Keratinocyte (primary cell): ENCODE measurements at regions not wholly inside any gene's neighbourhood (a gene's known extent, or its start where the extent isn't known, plus 50 kb on each side); places are given as distances from the start of the nearest gene placed in this dataset.

Experiments
- DNase-seq: peaks from one replicate; pipeline ENCODE4 v3.0.0-alpha.2; 2011; ENCODE audit warnings: low read depth, missing footprints, low spot score
- FAIRE-seq: peaks from 2 replicates; lab custom pipeline; 2011; peaks lifted over from hg19 to GRCh38; lab: Jason Lieb, UNC
- H2AFZ ChIP-seq: 2 replicates; pipeline ENCODE4 v1.6.0; 2012; ENCODE audit warnings: low read length, control low read depth, inconsistent platforms; ENCODE audit not compliant: control insufficient read depth
- H3K27ac ChIP-seq: 2 replicates; pipeline ENCODE4 v1.5.1; 2011; ENCODE audit warnings: low read length; ENCODE audit not compliant: control insufficient read depth, insufficient read depth
- H3K27me3 ChIP-seq: 3 replicates; pipeline ENCODE4 v1.6.0; 2011; ENCODE audit warnings: low read length; ENCODE audit not compliant: control insufficient read depth, insufficient read depth; ENCODE audit errors: extremely low read depth
- H3K36me3 ChIP-seq, 2 experiments: 2 replicates in 1 of 2; 3 replicates in 1 of 2; pipeline ENCODE4 v1.5.1; 2011; ENCODE audit warnings: low read length in 2 of 2, mild to moderate bottlenecking in 1 of 2; ENCODE audit not compliant: control insufficient read depth in 2 of 2, insufficient read depth in 2 of 2; ENCODE audit errors: extremely low read depth in 1 of 2
- H3K4me1 ChIP-seq: 3 replicates; pipeline ENCODE4 v1.5.1; 2011; ENCODE audit warnings: low read length; ENCODE audit not compliant: control insufficient read depth, insufficient read depth; ENCODE audit errors: extremely low read depth
- H3K4me2 ChIP-seq: 3 replicates; pipeline ENCODE4 v1.6.0; 2011; ENCODE audit warnings: low read depth, low read length; ENCODE audit not compliant: control insufficient read depth, insufficient read depth; ENCODE audit errors: extremely low read depth
- H3K4me3 ChIP-seq, 3 experiments: fragments of 200-600 bp in 1 of 3; sonication (generic) in 1 of 3; 2 replicates in 2 of 3; 3 replicates in 1 of 3; pipeline ENCODE4 v1.5.1; 2011 to 2016; ENCODE audit warnings: low read length in 3 of 3, mild to moderate bottlenecking in 3 of 3, control low read depth in 2 of 3, inconsistent platforms in 1 of 3, low read depth in 1 of 3, mixed read lengths in 1 of 3, mixed run types in 1 of 3, moderate library complexity in 1 of 3; ENCODE audit not compliant: control insufficient read depth in 2 of 3, insufficient read depth in 2 of 3; ENCODE audit errors: extremely low read depth in 1 of 3
- H3K79me2 ChIP-seq: 2 replicates; pipeline ENCODE4 v1.6.0; 2012; ENCODE audit warnings: low read length; ENCODE audit not compliant: control insufficient read depth, insufficient read depth
- H3K9ac ChIP-seq: 3 replicates; pipeline ENCODE4 v1.6.0; 2011; ENCODE audit warnings: low read length; ENCODE audit not compliant: control insufficient read depth, insufficient read depth; ENCODE audit errors: extremely low read depth
- H3K9me1 ChIP-seq: 3 replicates; pipeline ENCODE4 v1.6.0; 2011; ENCODE audit warnings: low read length; ENCODE audit not compliant: control insufficient read depth, insufficient read depth; ENCODE audit errors: extremely low read depth
- H3K9me3 ChIP-seq: 2 replicates; pipeline ENCODE4 v1.5.1; 2012; ENCODE audit warnings: low read depth, low read length; ENCODE audit not compliant: control insufficient read depth
- H4K20me1 ChIP-seq: 3 replicates; pipeline ENCODE4 v1.6.0; 2011; ENCODE audit warnings: low read length; ENCODE audit not compliant: control insufficient read depth, insufficient read depth; ENCODE audit errors: extremely low read depth
- EZH2 ChIP-seq: IDR thresholded peaks from one replicate; pipeline ENCODE4 v1.6.1; 2012; ENCODE audit warnings: inconsistent platforms, mild to moderate bottlenecking, low read length, moderate library complexity
- dilution Hi-C: fragments of 300-500 bp; cut with MboI; formaldehyde crosslinking; loops from one replicate; pipeline ENCODE4 v1.7.0; 2020; ENCODE audit warnings: low sequenced_read_pairs; ENCODE audit not compliant: extremely low pct_ligation_motif_present
- TF ChIP-seq, protein P1 (sequence below), 3 experiments: IDR thresholded peaks in 1 of 3; conservative IDR thresholded peaks in 1 of 3; optimal IDR thresholded peaks in 1 of 3; 2 replicates in 2 of 3; 3 replicates in 1 of 3; pipeline versions ENCODE3 to v1.5.1; 2011; ENCODE audit warnings: low read length in 3 of 3, mild to moderate bottlenecking in 3 of 3, moderate library complexity in 2 of 3, control low read depth in 1 of 3, inconsistent platforms in 1 of 3; ENCODE audit not compliant: insufficient read depth in 2 of 3; ENCODE audit errors: extremely low read depth in 1 of 3

DNA sequence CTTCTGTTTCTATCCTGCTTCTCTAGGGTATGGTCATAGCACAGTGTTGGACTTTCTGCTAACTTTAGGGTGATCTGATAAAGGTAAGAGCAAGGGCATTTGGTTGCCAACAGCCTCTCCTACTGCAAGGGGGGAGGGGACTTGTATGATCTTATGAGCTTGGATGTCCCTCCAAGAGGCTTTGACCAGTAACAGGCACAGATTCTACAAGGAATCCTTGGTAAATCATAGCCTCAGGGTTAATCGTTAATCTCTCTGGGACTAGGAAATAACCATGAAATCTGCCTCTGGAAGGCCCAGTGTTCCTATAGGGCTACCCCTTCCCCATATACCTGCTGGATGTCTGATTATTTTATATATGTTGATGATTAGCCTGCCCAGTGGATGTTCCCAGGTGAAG lies 134.8 kb upstream of the TNFSF4 start:
- Histone ChIP-seq H3K9me1 (no peaks in the 10 kb centered on the region), H3K36me3 (no peaks in the 10 kb centered on the region), H3K4me3 (no peak overlapping the region), H2AFZ (no peak overlapping the region), H3K4me2 (no peak overlapping the region), H4K20me1 (no peaks in the 10 kb centered on the region), H3K79me2 (no peaks in the 10 kb centered on the region), H3K27me3 (no peaks in the 10 kb centered on the region), H3K27ac (no peak overlapping the region), H3K4me1 (no peaks in the 10 kb centered on the region), H3K9ac (no peak overlapping the region), H3K9me3 (no peaks in the 10 kb centered on the region)
- DNase-seq (no peak), FAIRE-seq (no peak)
- dilution Hi-C loops, result no loop called here
- TF ChIP-seq, protein P1, sequence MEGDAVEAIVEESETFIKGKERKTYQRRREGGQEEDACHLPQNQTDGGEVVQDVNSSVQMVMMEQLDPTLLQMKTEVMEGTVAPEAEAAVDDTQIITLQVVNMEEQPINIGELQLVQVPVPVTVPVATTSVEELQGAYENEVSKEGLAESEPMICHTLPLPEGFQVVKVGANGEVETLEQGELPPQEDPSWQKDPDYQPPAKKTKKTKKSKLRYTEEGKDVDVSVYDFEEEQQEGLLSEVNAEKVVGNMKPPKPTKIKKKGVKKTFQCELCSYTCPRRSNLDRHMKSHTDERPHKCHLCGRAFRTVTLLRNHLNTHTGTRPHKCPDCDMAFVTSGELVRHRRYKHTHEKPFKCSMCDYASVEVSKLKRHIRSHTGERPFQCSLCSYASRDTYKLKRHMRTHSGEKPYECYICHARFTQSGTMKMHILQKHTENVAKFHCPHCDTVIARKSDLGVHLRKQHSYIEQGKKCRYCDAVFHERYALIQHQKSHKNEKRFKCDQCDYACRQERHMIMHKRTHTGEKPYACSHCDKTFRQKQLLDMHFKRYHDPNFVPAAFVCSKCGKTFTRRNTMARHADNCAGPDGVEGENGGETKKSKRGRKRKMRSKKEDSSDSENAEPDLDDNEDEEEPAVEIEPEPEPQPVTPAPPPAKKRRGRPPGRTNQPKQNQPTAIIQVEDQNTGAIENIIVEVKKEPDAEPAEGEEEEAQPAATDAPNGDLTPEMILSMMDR (optimal IDR thresholded peaks at IDR 0.05 in 1 of 3, IDR thresholded peaks at IDR 0.05 in 1 of 3, conservative IDR thresholded peaks at IDR 0.05 in 1 of 3; ENCODE audit: extremely low read depth in 1 of 3, insufficient read depth in 2 of 3, low read length in 3 of 3), result no peak
- TF ChIP-seq EZH2, result no peak

DNA sequence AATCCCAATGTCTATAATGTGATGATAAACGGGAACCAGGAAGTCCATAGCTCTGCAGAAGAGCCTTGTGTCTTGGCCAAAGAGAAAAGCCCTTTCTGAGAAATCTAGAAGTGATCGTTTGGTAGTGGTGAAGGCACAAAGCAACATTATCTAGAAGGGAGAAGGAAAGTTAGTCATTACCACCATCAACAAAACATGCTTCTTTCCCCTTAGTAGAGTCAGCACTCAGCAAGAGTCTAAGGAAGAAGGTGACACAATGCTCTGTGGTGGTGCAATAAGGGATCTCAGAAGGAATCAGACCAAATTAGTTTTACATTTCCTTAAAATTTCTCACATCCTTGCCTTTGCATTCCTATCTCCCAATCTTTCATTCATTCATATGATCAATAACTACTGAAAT lies 134.4 kb upstream of the PRDX6 start:
- no peak for TF ChIP-seq EZH2
- TF ChIP-seq, protein P1 (optimal IDR thresholded peaks at IDR 0.05 in 1 of 3, IDR thresholded peaks at IDR 0.05 in 1 of 3, conservative IDR thresholded peaks at IDR 0.05 in 1 of 3; ENCODE audit: extremely low read depth in 1 of 3, insufficient read depth in 2 of 3, low read length in 3 of 3), result no peak
- dilution Hi-C loops, result no loop called here
- Histone ChIP-seq H3K79me2 (no peaks in the 10 kb centered on the region), H3K27ac (no peak overlapping the region), H3K9me1 (no peaks in the 10 kb centered on the region), H3K9ac (no peak overlapping the region), H3K4me3 (no peak overlapping the region), H3K36me3 (no peaks in the 10 kb centered on the region), H4K20me1 (no peaks in the 10 kb centered on the region), H2AFZ (no peak overlapping the region), H3K9me3 (no peaks in the 10 kb centered on the region), H3K4me1 (no peaks in the 10 kb centered on the region), H3K4me2 (no peak overlapping the region), H3K27me3 (no peaks in the 10 kb centered on the region)
- FAIRE-seq (no peak), DNase-seq (no peak)
